ENCODE measurements at regions not wholly inside any gene's neighbourhood (a gene's known extent, or its start where the extent isn't known, plus 50 kb on each side); places are given as distances from the start of the nearest gene placed in this dataset.

GRCh38 chr13:63643543-63643942 lies 2227.9 kb upstream of the PCDH20 start:
- TF ChIP-seq ATF3 (IDR thresholded peaks at IDR 0.05) (no peak), CTCF (IDR thresholded peaks at IDR 0.05 in 2 of 3, conservative IDR thresholded peaks at IDR 0.05 in 1 of 3; ENCODE audit: borderline replicate concordance in 1 of 3, insufficient read depth in 1 of 3, low read depth in 2 of 3, low read length in 2 of 3) (no peak), JUND (IDR thresholded peaks at IDR 0.05) (no peak), FOSL1 (IDR thresholded peaks at IDR 0.05; ENCODE audit: low read depth) (no peak), REST (IDR thresholded peaks at IDR 0.05; ENCODE audit: low read depth) (no peak), CBX3 (IDR thresholded peaks at IDR 0.05; ENCODE audit: low read depth) (no peak), POLR2A (IDR thresholded peaks at IDR 0.05; ENCODE audit: borderline replicate concordance, extremely low read depth, insufficient read depth, insufficient read length) (no peak), EZH2phosphoT487 (IDR thresholded peaks at IDR 0.05; ENCODE audit: borderline replicate concordance) (no peak), POLR2AphosphoS5 (IDR thresholded peaks at IDR 0.05; ENCODE audit: low read depth, low read length) (no peak), YY1 (IDR thresholded peaks at IDR 0.05; ENCODE audit: extremely low read depth, insufficient replicate concordance, low read depth, low read length) (no peak), ZBTB33 (IDR thresholded peaks at IDR 0.05; ENCODE audit: extremely low read depth, insufficient replicate concordance, low read length) (no peak), ZNF274 (IDR thresholded peaks at IDR 0.05; ENCODE audit: low read depth, low read length) (no peak), MAX (IDR thresholded peaks at IDR 0.05) (no peak), ZFX (IDR thresholded peaks at IDR 0.05) (no peak)
- H4K20me1 ChIP-seq (ENCODE audit: insufficient read depth) = no peaks in the 10 kb centered on the region
- no peak overlapping the region for H3K4me2 ChIP-seq (ENCODE audit: low read length)
- H2AFZ ChIP-seq (ENCODE audit: low read depth, low read length, poor library complexity, severe bottlenecking) = no peak overlapping the region
- RAD21 ChIA-PET (ENCODE audit: low non-redundant PET in 1 of 2, low total read pairs in 2 of 2, uncharacterized antibody in 2 of 2, unreplicated experiment in 2 of 2) = no interaction called here
- H3K27me3 ChIP-seq (ENCODE audit: insufficient read depth, low read length) = no peaks in the 10 kb centered on the region
- no peaks in the 10 kb centered on the region for H3K9me3 ChIP-seq (ENCODE audit: control insufficient read depth in 1 of 2, insufficient read depth in 1 of 2, low read depth in 1 of 2, low read length in 2 of 2)
- H3K27ac ChIP-seq (ENCODE audit: low read depth, low read length) = no peak overlapping the region
- H3K4me3 ChIP-seq (replicated peaks in 1 of 2; ENCODE audit: low read depth in 1 of 2, low read length in 2 of 2) = no peak overlapping the region
- intact Hi-C loops (cut with micrococcal nuclease) = no loop called here
- no peak overlapping the region for H3K9ac ChIP-seq (ENCODE audit: low read length)
- ATAC-seq (no peak), DNase-seq (ENCODE audit: low read depth, low spot score) (no peak)
- no peaks in the 10 kb centered on the region for H3K9me2 ChIP-seq (ENCODE audit: insufficient read depth)
- no peaks in the 10 kb centered on the region for H3K36me3 ChIP-seq (ENCODE audit: control insufficient read depth in 1 of 2, insufficient read depth in 2 of 2, low read length in 2 of 2)
- H3K79me2 ChIP-seq (ENCODE audit: insufficient read depth, low read length) = no peaks in the 10 kb centered on the region
- no peaks in the 10 kb centered on the region for H3K4me1 ChIP-seq (ENCODE audit: control insufficient read depth in 1 of 2, insufficient read depth in 2 of 2, low read length in 2 of 2)
- BruUV-seq (replicated peaks) = no TSS peak
- CTCF ChIA-PET = no interaction called here
- POLR2A ChIA-PET = no interaction called here

Data from HCT116 (cell line).